ENCODE measurements at regions not wholly inside any gene's neighbourhood (a gene's known extent, or its start where the extent isn't known, plus 50 kb on each side); places are given as distances from the start of the nearest gene placed in this dataset.

DNA sequence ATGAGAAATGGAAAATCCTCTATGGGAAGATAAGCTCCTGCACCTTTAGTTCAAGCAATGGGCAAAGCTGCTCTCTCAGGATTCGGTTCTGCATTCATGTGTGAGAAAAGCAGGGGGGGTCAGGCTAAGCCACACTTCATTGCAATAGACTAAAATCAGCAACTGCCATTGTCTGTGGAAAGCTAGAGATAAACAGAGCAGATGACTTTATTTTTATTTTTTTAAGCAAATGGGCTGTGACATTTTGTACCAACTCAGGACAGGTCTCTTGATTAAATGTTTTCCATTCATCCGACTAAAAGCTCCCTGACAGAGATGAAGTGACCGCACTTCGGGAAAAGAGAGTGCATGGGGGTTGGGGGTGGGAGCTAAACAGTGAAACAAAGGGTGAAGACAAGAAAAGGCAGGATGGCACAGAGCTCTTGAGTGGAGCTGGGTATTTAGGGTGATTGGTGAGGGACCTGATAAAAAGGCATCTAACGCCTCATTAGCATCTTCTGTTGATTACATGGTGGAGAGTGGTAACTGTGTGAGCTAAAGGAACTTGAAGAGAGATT, 987.4 kb downstream of the TUSC7 start:
- H3K9me3 ChIP-seq (ENCODE audit: low read depth) = no peaks in the 10 kb centered on the region
- H3K4me1 ChIP-seq (ENCODE audit: low read depth) = peaks cover 21% of the 10 kb centered on the region
- H3K27me3 ChIP-seq = no peaks in the 10 kb centered on the region
- no peaks in the 10 kb centered on the region for H3K36me3 ChIP-seq
- H3K4me3 ChIP-seq = no peak overlapping the region
- no peak for TF ChIP-seq CTCF (IDR thresholded peaks at IDR 0.05; ENCODE audit: low read depth, low read length)
- H3K27ac ChIP-seq = no peak overlapping the region
- peak in 1 of 2 donors; percentile 51 for DNase-seq (ENCODE audit: low read depth in 1 of 2, low spot score in 1 of 2)

DNA sequence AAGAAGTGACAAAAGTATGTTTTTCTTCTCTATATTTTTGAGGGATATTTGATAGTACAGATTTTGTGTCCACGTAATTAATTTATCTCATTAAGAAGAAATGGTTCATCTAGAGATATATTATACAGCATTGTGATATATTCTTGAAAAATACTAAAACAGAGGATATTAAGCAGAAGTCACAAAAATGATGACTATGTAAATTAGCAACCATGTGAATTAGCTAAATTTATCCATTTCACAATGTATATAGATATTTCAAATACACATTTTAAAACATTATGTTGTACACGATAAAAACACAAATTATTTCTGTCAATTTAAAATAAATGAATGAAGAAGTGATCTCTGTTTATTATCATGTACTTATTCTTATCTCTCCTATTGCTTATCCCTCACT, 989.5 kb downstream of the TUSC7 start:
- Histone ChIP-seq H3K27me3 (no peaks in the 10 kb centered on the region), H3K4me3 (no peak overlapping the region), H3K4me1 (ENCODE audit: low read depth) (peaks cover 21% of the 10 kb centered on the region), H3K27ac (no peak overlapping the region), H3K9me3 (ENCODE audit: low read depth) (no peaks in the 10 kb centered on the region), H3K36me3 (no peaks in the 10 kb centered on the region)
- DNase-seq (ENCODE audit: low read depth in 1 of 2, low spot score in 1 of 2) = no peak
- TF ChIP-seq CTCF (IDR thresholded peaks at IDR 0.05; ENCODE audit: low read depth, low read length) = no peak

DNA sequence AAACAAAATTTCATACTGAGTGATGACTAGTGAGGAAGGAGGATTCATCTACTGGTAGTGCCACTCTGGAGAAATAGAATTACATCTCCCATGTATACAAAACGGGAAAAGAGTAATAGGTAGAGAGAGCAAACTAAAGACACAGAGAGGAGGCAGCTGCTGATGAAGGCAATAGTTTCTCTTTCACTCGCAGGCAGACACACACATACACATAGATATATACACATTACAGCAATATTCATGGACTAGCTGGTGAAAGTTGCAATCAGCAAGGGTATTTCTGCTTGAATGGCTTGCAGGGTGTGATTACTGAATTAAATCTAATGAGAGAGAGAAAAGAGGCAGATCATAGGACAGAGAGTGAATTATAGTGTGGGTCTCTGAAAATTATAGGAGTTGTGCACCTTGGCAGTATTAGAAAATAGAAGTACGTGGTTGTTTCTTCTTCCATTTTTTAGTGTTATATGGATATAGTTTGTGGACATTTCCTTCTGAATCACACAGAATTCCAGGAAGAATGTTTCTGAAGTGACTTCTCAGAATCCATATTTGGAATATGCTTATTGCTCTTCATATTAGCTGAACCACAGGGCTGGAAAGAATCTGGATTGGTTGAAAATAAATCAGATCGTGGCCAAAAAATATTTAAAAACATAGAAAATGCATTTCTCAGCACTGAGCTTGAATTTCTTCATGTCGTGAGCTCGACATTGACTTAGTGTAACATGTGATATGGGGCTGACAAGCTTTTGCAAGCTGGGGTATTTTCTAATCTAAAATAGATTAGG, 991.2 kb downstream of the TUSC7 start:
- H3K4me3 ChIP-seq = no peak overlapping the region

DNA sequence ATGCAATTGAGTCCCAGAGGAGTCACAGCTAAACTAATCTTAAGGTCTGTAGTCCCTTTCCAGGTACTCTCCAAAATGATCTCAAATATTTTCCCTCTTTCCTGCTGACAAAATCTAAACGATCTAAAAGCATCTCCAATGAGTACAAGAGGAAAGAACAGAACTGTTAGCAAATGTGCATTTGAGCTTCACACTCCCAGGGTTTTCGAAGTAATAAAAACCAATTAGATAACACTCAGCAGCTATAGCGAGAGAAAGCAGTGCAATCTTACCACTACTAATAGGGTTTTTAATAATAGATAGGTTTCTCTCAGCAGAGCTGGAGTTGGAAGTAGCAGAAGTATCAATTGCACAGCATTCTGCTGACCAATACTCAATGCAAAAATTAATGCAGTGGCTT, 995.4 kb downstream of the TUSC7 start:
- Histone ChIP-seq H3K4me1 (ENCODE audit: low read depth) (no peaks in the 10 kb centered on the region), H3K4me3 (no peak overlapping the region), H3K9me3 (ENCODE audit: low read depth) (no peaks in the 10 kb centered on the region), H3K27ac (no peak overlapping the region), H3K27me3 (no peaks in the 10 kb centered on the region), H3K36me3 (no peaks in the 10 kb centered on the region)
- no peak for TF ChIP-seq CTCF (IDR thresholded peaks at IDR 0.05; ENCODE audit: low read depth, low read length)
- DNase-seq (ENCODE audit: low read depth in 1 of 2, low spot score in 1 of 2) = no peak

More for the DNA sequence above, 991.2 kb downstream of the TUSC7 start:
- Histone ChIP-seq H3K9me3 (ENCODE audit: low read depth) (no peaks in the 10 kb centered on the region), H3K27ac (no peak overlapping the region), H3K36me3 (no peaks in the 10 kb centered on the region), H3K4me1 (ENCODE audit: low read depth) (peaks cover 15% of the 10 kb centered on the region), H3K27me3 (no peaks in the 10 kb centered on the region)
- TF ChIP-seq CTCF (IDR thresholded peaks at IDR 0.05; ENCODE audit: low read depth, low read length) = no peak
- no peak for DNase-seq (ENCODE audit: low read depth in 1 of 2, low spot score in 1 of 2)

DNA sequence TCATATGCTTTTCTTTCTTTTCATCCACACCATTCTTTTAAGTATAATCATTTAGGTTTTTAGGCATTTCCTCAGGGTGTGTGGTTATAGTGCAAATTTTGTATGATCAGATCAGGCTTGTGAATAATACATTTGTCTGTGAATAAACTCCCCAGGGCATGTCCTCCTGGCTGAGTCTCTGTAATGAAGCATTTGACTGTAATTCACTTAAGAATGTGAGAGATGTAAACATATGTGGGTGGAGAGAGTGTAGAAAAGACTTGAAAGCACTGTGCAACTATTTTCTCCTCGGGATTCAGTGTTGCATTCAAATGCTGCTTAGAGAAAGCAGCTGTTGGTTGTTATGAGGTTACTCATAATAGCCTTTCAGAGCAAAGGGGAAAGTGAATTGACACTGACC, 996.5 kb downstream of the TUSC7 start:
- Histone ChIP-seq H3K27me3 (no peaks in the 10 kb centered on the region), H3K36me3 (no peaks in the 10 kb centered on the region), H3K9me3 (ENCODE audit: low read depth) (no peaks in the 10 kb centered on the region), H3K27ac (no peak overlapping the region), H3K4me3 (no peak overlapping the region), H3K4me1 (ENCODE audit: low read depth) (no peaks in the 10 kb centered on the region)
- peak in 1 of 2 donors; percentile 11 for DNase-seq (ENCODE audit: low read depth in 1 of 2, low spot score in 1 of 2)
- no peak for TF ChIP-seq CTCF (IDR thresholded peaks at IDR 0.05; ENCODE audit: low read depth, low read length)

All from cardiac muscle cell (in vitro differentiated cells and primary cell).